ENCODE measurements at regions not wholly inside any gene's neighbourhood (a gene's known extent, or its start where the extent isn't known, plus 50 kb on each side); places are given as distances from the start of the nearest gene placed in this dataset.

DNA sequence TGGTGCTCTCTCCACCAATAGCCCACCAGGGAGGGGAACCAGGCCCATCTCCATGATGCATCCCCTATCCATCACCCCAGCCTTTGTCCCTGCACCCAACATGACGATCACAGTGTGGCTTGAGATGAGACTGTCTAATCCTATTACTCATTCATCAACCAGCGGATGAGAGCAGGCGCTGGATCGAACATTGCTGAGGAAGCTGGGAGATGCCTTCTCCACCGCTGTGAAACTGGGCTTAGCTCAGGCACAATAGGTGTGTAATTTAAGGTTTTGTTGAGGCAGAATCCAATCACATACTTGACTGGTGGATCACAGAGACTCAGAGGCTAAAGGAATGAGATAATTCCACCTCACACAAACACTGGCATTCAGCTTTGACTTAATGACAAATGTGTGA lies 64.6 kb upstream of the IRX3 start:
- no peak for DNase-seq (ENCODE audit: low read depth in 2 of 3, low spot score in 2 of 3)

GRCh38 chr16:54347961-54348360 lies 61.4 kb upstream of the IRX3 start:
- no peak for DNase-seq (ENCODE audit: low read depth in 2 of 3, low spot score in 2 of 3)

- DNase-seq (ENCODE audit: low read depth in 2 of 3, low spot score in 2 of 3), result no peak
Observed at GRCh38 chr16:54346041-54346440, 59.5 kb upstream of the IRX3 start.

GRCh38 chr16:54344646-54345630 lies 58.4 kb upstream of the IRX3 start:
- no peak for DNase-seq (ENCODE audit: low read depth in 2 of 3, low spot score in 2 of 3)

- DNase-seq (ENCODE audit: low read depth in 2 of 3, low spot score in 2 of 3), result no peak
Observed at GRCh38 chr16:54342966-54343365, 56.4 kb upstream of the IRX3 start.

GRCh38 chr16:54341892-54342776 lies 55.5 kb upstream of the IRX3 start:
- DNase-seq (ENCODE audit: low read depth in 2 of 3, low spot score in 2 of 3), result no peak

DNA sequence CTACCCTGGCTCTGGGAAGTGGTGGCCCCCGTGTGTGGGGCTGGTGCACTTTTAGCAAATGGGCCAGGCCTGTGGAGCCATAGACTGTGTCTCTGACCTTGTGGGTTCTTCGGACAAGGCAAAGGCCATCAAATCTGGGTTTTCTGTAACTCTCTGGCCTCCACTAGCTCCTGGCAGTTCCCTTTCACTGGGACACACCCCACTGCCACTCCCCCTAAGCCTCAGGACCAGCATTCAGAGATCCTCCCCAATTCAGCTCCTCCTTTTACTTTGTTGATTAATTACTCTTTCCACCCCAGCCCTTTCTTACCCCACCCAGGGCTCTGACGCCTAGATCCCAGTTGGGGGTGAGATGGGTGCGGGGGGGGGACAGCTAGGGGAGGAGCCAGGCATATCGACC lies 53.9 kb upstream of the IRX3 start:
- no peak for DNase-seq (ENCODE audit: low read depth in 2 of 3, low spot score in 2 of 3)

GRCh38 chr16:54336631-54337204 lies 50.1 kb upstream of the IRX3 start:
- no peak for DNase-seq (ENCODE audit: low read depth in 2 of 3, low spot score in 2 of 3)
